C1 segment of cervical spinal cord (tissue), 14 donors: ENCODE measurements at regions not wholly inside any gene's neighbourhood (a gene's known extent, or its start where the extent isn't known, plus 50 kb on each side); places are given as distances from the start of the nearest gene placed in this dataset.

Experiments used
- DNase-seq, 14 donors: peaks; one replicate each; lab custom pipeline; 2025; lab: John Stamatoyannopoulos, UW

DNA sequence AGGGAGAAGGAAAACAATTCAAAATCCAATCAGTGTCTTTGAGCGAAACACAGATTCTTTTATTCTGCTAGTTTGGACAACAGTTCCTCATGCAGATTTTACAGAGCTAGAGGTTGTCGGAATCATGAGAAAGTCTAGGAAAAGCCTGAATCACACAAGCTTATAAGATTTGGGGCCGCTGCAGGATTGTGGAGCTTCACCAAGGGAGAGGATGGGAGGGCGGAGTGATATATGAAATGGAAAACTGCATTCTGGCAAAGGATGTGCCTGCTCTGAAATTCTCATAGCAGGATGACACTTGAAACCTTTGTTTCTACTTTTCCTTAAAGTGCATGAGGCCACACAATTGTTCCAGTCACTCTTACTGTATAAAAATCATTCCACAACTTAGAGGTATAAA is 134.3 kb downstream of the OR2K2 start:
- peak in 1 of 14 donors; percentile 1 for DNase-seq

DNA sequence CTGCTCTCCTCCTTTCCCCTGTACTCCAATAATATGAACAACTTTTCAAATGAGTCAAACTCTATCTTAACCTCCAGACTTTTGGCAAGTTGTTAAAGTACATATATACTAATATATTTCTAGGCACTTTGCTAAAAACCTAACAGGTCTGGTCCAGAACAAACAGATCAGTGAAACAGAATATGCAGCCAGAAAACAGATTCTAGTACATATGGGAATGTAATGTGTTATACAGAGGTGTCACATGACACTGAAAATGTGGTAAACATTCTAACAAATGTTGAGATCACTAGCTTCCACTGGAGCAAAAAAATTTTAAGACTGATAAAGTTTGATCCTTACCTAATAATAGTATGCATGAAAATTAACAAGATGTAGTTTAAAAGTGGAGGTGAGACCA is 136.9 kb downstream of the OR2K2 start:
- no peak for DNase-seq

DNA sequence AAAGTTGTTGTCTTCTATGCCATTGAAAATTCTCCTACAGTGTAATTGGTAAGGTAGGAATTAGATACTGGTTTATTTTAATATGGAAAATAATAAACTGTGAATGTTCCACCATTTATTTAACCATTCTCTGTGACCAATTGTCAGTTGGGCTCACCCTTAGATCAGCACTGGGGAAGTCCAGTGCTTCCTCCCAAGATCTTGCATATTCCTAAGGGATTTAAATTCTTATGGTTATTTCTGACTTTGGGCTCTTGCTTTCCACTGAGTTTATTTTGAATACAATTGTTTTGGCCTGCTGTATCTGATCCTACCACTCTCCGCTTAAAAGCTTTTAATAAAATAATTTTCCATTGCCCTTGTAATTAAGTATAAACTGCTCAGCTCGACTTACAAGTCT is 137.4 kb downstream of the OR2K2 start:
- no peak for DNase-seq

DNA sequence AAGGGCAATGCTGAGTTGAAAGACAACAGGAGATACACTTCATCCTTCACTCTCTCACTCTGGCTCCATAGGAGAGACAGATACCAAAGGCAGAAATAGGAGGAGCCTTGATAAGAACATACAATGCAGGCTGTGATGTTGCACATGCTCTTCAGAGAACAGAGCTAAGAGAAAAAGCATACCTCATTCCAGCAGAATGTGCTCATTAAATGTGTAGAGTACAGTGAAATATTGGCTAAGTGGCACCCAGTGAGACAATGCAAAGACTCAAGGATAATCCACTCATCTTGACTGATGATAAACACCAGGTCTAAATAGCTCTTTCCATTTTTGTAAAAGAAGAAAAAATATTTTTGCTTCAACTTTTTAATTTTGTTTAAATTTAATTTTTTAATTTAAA is 139.7 kb downstream of the OR2K2 start:
- no peak for DNase-seq

DNA sequence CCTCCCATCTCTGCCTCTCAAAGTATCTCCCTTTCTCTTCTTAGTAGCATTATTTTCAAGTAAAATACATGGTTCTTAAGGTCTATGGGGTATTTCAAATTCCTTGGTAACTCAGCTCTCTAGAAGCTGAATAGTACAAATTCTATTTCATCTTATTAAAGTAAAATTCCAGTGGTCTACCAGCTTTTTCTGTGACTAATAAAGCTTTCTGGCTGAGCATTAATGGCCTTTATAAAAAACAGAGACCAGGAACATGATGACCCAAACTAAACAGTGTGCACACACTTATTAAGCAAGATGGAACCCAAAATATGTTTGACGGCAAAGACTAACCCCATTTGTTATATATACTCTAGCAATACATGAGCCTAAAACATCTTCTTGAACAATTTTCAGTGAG is 142.6 kb downstream of the OR2K2 start:
- no peak for DNase-seq

DNA sequence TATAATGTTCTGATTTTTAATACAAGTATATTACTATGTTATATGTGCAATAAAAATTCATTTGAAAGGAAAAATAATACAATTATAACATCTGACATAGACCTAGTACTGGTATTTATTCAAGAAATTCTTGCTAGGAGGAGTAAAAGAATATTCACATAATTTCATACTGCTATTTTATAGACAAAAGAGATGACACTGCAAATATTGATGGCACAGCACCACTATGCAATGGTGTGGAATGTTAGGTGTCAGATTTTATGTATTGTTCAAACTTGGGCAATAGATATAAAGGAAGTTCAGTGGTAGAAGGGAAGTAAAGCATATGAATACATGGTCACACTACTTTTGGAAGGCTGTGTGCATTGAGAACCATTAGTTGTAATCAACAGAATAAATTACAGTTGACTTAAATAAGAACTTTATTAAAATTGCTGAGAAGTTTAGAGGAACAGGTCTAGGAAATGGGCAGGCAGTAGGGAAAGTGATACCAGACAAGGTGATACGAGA is 143.9 kb downstream of the OR2K2 start:
- DNase-seq: no peak

DNA sequence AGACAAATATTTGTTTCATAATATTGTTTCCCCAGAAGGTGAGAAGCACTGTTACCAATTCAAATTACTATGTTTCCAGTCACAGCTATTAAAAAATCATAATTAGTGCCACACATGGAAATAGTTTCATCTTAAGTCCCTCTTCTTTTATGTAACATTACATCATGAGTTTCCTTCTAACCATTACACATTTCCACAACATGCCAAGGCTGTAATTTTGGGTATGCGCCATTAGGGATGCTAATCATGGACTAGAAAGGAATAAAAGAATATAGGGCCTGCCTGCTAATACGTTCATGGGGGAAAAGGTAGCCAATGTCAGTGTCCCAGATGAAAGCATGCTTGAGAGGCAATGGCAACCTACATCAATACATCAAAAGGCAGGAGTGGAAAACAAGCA is 142.5 kb upstream of the LPAR1 start:
- no peak for DNase-seq

DNA sequence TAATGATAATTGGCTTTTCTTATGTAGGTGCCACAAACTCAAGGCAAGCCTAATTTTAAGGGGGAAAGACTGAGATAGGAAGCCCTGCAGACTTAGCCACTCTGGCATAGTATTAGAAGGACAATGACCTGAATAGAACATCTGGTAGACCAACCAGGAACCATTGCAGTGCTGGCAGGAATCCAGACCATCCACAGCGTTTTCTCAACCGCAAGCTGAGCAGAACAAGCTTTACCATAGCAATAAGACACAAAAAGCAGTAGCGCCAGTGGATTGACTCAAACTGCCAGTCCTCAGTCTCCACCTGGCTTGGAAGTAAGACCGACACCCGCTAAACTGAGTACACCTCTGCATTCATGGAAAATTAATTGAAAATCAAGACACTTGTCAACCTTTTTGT is 141.3 kb upstream of the LPAR1 start:
- DNase-seq: no peak

DNA sequence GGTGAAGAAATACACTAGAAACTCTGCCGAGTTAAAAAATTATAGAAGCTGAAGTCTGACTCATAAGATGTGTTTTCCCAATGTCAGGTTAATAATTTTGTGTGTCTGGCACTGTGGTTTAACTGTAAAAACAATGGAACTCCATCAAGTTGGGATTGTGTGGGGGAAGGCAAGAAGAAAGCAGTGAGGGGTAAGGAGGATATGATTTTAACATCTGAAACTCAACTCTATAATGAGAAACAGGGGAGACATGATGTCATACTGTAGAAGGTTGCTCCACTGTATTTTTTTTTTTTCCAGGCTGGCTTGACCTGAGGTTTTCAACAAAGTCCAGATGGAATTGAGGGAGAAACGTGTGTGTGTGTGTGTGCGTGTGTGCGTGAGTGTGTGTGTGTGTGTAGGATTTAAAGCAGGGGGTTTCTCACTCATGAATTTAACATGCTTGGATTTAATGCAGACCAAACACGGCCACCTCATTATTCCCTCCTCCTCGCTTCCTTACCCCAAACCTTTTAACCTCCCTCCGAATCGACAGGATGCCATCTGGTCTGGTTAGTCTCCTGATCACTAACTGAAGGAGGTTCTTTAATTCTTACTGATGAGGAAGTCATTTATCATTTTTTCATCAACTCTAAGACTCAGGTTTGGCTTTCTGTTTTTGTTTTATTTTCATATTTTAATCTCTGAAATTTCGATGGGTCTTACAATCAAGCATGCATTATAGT is 140.2 kb upstream of the LPAR1 start:
- DNase-seq: no peak

DNA sequence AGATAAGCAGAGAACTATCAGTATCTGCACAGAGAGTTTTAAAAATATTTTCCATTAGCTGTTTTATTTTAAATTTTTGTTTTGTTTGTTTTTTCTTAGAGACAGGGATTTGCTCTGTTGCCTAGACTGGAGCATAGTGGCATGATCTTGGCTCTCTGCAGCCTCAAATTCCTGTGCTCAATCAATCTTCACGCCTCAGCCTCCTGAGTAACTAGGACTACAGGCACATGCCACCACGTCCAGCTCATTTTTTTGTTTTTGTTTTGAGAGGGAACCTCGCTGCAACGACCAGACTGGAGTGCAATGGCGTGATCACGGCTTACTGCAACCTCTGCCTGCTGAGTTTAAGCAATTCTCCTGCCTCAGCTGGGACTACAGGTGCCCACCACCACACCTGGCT is 138.2 kb upstream of the LPAR1 start:
- DNase-seq: no peak

DNA sequence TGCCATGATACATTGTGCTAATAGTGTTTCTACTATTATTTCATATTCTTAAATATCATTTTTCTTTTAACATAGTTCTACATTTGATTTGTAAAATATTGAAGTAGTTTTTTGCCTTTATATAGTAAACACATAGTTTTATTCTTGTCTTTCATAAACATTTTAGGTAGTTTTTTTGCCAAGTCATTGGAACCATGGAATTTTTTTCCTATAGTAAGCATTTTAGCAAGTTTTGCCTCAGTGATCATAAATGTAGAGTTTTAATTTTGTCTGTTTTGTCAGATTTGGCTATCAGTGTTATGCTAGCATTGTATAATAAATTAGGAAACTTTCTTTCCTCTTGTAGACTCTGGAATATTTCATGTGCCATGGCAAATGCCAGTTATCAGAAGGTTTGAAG is 137.1 kb upstream of the LPAR1 start:
- DNase-seq: no peak

DNA sequence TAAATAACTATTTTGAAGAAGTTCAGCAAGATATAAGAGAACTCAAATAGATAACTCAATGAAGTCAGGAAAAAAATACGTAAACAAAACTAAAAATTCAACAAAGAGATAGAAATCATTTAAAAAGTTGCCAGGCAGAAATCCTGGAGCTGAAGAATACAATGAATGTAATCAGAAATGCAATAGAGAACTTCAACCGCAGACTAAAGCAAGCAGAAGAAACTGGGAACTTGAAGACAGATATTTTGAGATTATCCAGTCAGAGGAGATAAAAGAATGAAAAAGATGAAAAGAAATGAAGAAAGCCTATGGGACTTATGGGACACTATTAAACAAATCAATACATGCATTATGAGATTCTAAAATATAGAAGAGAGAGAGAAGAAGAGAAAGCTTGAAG is 129.1 kb upstream of the LPAR1 start:
- no peak for DNase-seq

DNA sequence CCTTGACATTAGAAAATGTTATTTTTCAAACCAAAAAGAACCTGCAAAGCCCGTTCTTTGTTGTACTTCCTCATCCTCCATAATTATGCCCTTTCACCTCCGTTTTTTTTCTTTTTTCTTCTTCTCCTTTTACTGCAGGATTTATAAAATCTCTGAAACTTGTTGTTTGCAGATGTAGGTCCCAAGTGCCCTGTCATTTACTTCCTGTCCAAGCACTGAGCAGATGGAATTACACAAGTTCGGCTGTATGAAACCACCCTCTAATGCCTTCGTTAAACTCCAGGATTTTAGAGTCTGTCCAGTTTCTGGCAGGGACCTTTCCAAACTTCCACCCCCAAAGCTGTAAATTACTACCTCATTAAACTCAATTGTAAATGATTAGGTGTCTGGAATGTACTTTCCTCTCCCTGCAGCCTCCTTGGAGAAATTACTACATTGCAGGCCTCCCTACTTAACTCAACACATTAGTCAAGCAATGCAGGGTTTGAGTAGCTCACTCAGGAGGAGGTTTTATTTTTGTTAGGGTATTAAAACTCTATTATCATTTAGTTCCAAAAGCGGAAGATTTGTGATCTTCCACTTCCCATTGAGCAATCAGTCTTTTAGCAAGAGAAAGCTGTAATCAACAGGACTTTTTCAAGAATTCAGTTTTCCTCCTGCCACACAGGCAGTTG is 125.6 kb upstream of the LPAR1 start:
- no peak for DNase-seq

DNA sequence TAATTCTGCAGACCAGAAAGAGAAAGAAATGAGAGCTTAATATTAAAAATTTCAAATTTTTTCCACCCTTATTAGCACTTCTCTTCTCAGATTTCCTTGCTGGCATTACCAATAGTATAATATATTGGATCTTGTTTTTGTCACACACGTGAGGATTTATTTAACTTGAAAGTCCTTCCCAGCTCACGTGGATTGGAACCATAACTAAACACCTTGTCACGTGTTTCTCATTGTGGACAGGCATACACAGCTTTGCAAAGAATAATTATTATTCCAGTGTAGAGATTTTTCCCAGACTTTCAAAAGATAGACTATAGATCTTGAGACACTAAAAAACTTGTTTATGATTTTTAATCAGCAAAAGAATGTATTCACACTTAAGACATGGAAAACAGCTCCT is 123.8 kb upstream of the LPAR1 start:
- no peak for DNase-seq

DNA sequence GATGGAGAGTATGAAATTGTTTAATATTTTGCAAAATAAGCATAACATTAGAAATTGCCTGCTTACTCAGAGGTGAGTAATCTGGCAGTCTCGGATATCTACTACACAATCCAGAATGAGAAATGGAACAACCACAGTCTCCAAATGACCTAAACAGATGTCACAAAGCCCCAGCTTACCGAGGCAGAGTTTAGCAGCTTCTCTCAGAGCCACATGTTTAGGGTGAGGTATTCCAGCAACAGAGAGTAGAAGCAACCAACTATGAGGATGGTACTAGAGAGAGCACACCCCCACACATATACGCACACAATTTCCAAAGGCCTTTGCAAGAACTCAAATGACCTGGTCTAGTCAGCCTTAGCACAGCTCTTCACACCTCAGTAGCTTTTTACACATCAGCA is 122.7 kb upstream of the LPAR1 start:
- no peak for DNase-seq

DNA sequence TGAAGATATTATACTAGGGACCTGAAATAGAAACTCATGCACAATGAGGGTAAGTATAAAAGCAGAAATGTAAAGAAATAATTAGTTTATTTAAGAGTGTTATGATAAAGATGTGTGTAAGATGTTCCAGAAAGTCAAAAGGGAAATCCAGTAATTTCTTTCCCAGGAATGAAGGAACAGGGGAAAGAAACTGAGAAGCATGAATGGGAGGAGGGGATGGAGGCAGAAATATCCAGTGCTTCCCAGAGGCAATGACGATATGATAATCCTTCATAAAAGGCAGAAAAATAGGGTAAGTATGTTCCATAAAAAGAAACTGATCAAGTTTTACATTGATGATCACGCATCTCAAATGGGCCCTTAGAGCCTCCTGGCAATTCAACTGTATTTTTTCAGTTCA is 120.7 kb upstream of the LPAR1 start:
- DNase-seq: no peak

DNA sequence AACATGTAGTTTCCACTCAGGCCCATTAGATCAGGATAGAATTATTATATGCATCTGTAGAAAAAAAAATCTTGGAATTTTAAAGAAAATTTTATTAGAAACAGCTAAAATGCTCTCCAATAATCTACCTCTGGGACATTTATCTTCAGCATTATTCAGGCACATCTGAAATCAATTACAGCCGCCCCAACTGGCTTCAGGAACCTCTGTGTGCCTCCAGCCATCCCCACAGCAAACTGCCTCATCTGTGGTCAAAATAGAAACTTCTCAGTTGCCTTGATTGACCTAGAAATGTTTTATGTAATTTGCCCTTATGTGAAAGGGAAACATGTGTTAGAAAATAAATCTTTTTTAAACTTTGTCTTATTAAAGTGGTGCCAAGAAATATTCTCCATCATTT is 120.1 kb upstream of the LPAR1 start:
- DNase-seq: no peak

DNA sequence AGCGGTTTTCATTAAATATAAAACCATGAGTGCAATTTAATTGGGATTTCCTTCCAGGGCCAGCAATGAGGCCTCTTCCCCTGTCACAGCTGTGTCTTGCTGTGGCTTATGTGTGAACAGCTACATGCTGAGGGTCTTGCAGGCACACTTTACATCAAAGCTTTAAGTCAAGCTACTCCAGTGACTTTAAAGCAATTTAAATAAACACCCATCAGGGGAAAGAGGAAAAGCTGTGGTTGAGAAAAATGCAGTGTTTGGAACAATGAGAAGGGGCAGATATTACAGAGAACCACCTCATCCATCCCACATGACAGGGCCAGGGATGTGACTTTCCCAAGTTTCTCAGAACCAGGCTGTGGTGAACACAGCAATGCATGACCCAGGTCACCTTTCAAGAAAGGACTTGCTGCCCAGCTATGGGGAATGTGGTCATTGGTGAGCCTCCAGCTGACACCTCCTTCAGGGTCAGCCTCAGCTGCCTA is 115.9 kb upstream of the LPAR1 start:
- DNase-seq: no peak

DNA sequence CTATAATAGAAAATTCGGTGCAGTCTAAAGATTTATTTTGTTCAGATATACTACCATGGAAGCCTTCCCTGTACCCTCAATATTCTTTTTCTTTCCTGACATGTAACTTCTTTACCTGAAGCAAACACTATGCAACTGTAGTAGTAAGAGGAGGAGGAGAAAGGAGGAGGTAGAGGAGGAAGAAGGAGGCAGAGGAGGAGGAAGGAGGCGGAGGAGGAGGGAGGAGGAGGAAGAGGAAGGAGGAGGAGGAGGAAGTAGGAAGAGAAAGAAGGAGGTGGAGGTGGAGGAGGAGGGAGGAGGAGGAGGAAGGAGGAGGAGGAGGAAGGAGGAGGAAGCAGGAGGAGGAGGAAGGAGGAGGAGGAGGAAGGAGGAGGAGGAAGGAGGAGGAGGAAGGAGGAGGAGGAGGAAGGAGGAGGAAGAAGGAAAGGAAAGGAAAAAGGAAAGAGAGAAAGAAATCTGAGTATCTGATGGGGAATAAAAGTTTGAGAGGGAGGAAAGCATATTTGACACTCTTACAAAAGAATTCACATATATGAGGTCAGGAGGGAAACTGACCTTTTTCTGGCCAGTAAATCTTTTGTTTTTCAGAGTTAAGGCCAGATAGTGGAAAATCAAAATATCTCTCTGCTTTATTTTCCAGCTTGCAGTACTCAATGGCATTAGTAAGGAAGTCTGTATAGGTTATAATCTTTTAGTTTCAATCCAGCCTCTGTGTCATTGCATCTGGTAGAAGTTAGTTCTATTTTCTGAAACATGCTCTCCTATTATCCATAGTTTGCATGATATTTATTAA is 114.5 kb upstream of the LPAR1 start:
- no peak for DNase-seq

DNA sequence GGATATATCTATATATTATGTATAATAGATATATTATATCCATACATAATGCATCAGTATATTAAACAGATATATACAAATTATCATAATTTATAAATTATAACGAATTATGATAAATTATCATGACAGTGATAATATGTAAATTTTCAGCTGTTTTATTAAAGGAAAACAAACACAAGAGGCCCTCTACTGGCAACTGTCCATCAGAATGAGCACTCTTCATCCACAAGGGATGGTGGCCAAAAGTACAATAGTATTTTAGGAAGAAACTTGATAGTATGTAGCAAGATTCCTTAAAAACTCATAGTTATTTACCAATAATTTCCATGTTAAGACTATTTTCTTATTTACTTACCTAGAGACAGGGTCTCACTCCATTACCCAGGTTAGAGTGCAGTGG is 113.3 kb upstream of the LPAR1 start:
- no peak for DNase-seq

DNA sequence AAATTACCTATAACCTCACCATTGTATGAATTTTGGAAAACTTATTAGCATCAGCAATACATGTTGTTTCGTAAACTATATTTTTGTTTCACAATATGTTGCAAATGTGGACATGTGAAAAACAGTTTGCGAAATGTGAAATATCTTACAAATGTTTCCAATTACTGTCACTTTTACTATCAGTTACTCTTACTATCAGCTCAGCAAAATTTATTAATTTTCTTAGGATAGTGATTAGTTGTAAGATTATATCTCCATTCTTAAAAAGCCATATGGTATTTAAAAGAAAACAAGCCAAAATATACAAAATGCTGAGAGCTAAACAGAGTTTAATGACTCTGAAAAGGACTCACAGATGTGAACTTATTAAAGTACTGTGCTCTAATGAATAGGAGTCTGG is 111.9 kb upstream of the LPAR1 start:
- DNase-seq: no peak

DNA sequence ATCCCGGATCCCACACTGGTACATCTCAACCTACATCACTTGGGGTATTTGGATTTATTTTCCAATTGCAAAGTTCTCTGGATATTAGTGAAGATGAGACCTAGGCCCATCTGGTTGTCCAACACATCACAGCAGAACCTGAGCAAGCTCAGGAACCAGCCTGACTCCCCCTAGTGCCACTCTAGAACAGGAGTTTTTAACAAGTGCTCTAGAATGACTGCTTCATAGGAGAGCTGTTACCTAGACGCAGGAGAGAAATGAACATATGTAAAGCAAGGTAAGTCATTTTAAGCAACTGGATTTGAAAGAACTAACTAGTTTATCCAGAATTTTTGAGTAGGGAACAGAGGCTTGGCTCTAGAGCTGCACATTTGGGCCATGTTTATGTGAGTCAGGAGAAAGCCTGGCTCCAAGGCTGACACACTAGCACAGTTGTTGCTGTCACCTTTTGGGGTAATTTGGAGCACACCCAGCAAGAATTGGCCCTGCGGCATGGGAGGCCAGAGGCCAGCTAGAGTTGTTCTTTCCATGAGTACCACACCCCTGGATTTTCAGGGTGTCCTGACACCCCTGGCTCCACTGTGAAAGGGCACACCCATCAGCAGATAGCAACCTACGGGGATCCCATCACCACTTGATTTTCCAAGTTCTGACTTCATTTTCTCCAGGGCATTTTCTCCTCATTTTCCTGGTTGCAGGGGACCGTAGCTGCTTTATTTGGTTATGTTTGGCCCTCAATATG is 110.9 kb upstream of the LPAR1 start:
- DNase-seq: no peak
